SK-N-SH treated with all-trans-retinoic acid at 6 μM for 48 hours (cell line): ENCODE measurements at regions not wholly inside any gene's neighbourhood (a gene's known extent, or its start where the extent isn't known, plus 50 kb on each side); places are given as distances from the start of the nearest gene placed in this dataset.

Source experiments
- ATAC-seq: fragments of 200-7000 bp; cut with Tn5 transposase; 3 replicates; pipeline ENCODE4 v1.9.1; 2020; ENCODE audit warnings: mild to moderate bottlenecking, moderate library complexity
- ARNTL ChIP-seq: fragments of 450-650 bp; formaldehyde crosslinking; IDR thresholded peaks from 2 replicates; pipeline ENCODE4 v1.5.0; 2020; ENCODE audit warnings: low read depth, mild to moderate bottlenecking, moderate library complexity, borderline replicate concordance
- BACH2 ChIP-seq: fragments of 250-450 bp; sonication (Bioruptor Pico); IDR thresholded peaks from 2 replicates; pipeline ENCODE4 v1.9.0; 2021; ENCODE audit warnings: mild to moderate bottlenecking, borderline replicate concordance
- CREB5 ChIP-seq: fragments of 250-450 bp; sonication (Bioruptor Pico); IDR thresholded peaks from 2 replicates; pipeline ENCODE4 v1.5.1; 2020; ENCODE audit warnings: low read depth, mild to moderate bottlenecking, moderate library complexity
- CSDC2 ChIP-seq: fragments of 250-450 bp; sonication (Bioruptor Pico); IDR thresholded peaks from 2 replicates; pipeline ENCODE4 v1.5.0; 2020; ENCODE audit warnings: mild to moderate bottlenecking, moderate library complexity
- CSRNP3 ChIP-seq: fragments of 250-450 bp; sonication (Bioruptor Pico); IDR thresholded peaks from 2 replicates; pipeline ENCODE4 v1.5.1; 2021; ENCODE audit warnings: mild to moderate bottlenecking, moderate library complexity
- GLIS3 ChIP-seq: fragments of 250-450 bp; sonication (Bioruptor Pico); IDR thresholded peaks from 2 replicates; pipeline ENCODE4 v1.5.0; 2020; ENCODE audit warnings: mild to moderate bottlenecking, moderate library complexity
- ISL1 ChIP-seq: fragments of 250-450 bp; sonication (Bioruptor Pico); IDR thresholded peaks from 2 replicates; pipeline ENCODE4 v2.1.2; 2022; ENCODE audit warnings: mild to moderate bottlenecking, moderate library complexity
- OSR1 ChIP-seq: fragments of 250-450 bp; sonication (Bioruptor Pico); IDR thresholded peaks from 2 replicates; pipeline ENCODE4 v1.8.0; 2022; ENCODE audit warnings: moderate library complexity, mild to moderate bottlenecking, inconsistent platforms
- PATZ1 ChIP-seq: fragments of 250-450 bp; sonication (Bioruptor Pico); IDR thresholded peaks from 2 replicates; pipeline ENCODE4 v1.8.0; 2020; ENCODE audit warnings: mild to moderate bottlenecking, moderate library complexity, borderline replicate concordance
- POU6F1 ChIP-seq: fragments of 250-450 bp; sonication (Bioruptor Pico); IDR thresholded peaks from 2 replicates; pipeline ENCODE4 v1.8.0; 2021; ENCODE audit warnings: low read depth, mild to moderate bottlenecking, moderate library complexity, borderline replicate concordance
- PPARA ChIP-seq: fragments of 250-450 bp; sonication (Bioruptor Pico); IDR thresholded peaks from 2 replicates; pipeline ENCODE4 v1.5.0; 2020; ENCODE audit warnings: mild to moderate bottlenecking, borderline replicate concordance
- RARB ChIP-seq: fragments of 250-450 bp; sonication (Bioruptor Pico); IDR thresholded peaks from 2 replicates; pipeline ENCODE4 v1.8.0; 2021; ENCODE audit warnings: mild to moderate bottlenecking, moderate library complexity
- SNAI2 ChIP-seq: fragments of 250-450 bp; sonication (Bioruptor Pico); IDR thresholded peaks from 2 replicates; pipeline ENCODE4 v1.5.0; 2020; ENCODE audit warnings: mild to moderate bottlenecking, moderate library complexity
- TOX ChIP-seq: fragments of 250-450 bp; sonication (Bioruptor Pico); IDR thresholded peaks from 2 replicates; pipeline ENCODE4 v1.8.0; 2021; ENCODE audit warnings: mild to moderate bottlenecking, moderate library complexity, borderline replicate concordance
- TSHZ2 ChIP-seq: fragments of 250-450 bp; sonication (Bioruptor Pico); IDR thresholded peaks from 2 replicates; pipeline ENCODE4 v1.5.0; 2020; ENCODE audit warnings: mild to moderate bottlenecking, moderate library complexity
- ZC3H10 ChIP-seq: fragments of 250-450 bp; sonication (Bioruptor Pico); IDR thresholded peaks from 2 replicates; pipeline ENCODE4 v1.5.1; 2021; ENCODE audit warnings: mild to moderate bottlenecking, moderate library complexity
- ZFP3 ChIP-seq: fragments of 250-450 bp; sonication (Bioruptor Pico); IDR thresholded peaks from 2 replicates; pipeline ENCODE4 v1.5.0; 2020; ENCODE audit warnings: mild to moderate bottlenecking, moderate library complexity
- ZFP30 ChIP-seq: fragments of 450-650 bp; formaldehyde crosslinking; IDR thresholded peaks from 2 replicates; pipeline ENCODE4 v1.5.0; 2022; ENCODE audit warnings: mild to moderate bottlenecking, moderate library complexity
- ZNF70 ChIP-seq: fragments of 450-650 bp; formaldehyde crosslinking; IDR thresholded peaks from 2 replicates; pipeline ENCODE4 v1.5.0; 2020; ENCODE audit warnings: mild to moderate bottlenecking, moderate library complexity
- ZNF8 ChIP-seq: fragments of 450-650 bp; formaldehyde crosslinking; IDR thresholded peaks from 2 replicates; pipeline ENCODE4 v1.5.0; 2020; ENCODE audit warnings: mild to moderate bottlenecking, moderate library complexity

- TF ChIP-seq ZFP3 (CRISPR knock-in tag) (no peak), TSHZ2 (no peak), BACH2 (no peak), OSR1 (no peak)
- TF ChIP-seq, all 23 proteins: peak for 0
- ATAC-seq = peak; percentile 90
These were observed 63.6 kb downstream of the SPINK2 start for GRCh38 chr4:56757821-56758411.

- peak; percentile 80 for ATAC-seq
- TF ChIP-seq TSHZ2 (no peak), PATZ1 (CRISPR knock-in tag) (no peak), OSR1 (no peak), GLIS3 (CRISPR knock-in tag) (no peak), POU6F1 (no peak), ZNF8 (CRISPR knock-in tag) (no peak), CSRNP3 (no peak), ZNF70 (CRISPR knock-in tag) (no peak), ZFP3 (CRISPR knock-in tag) (no peak), CREB5 (CRISPR knock-in tag) (no peak), ARNTL (CRISPR knock-in tag) (no peak), TOX (CRISPR knock-in tag) (no peak), BACH2 (no peak), PPARA (CRISPR knock-in tag) (no peak), ISL1 (no peak), SNAI2 (CRISPR knock-in tag) (no peak), RARB (no peak), ZC3H10 (CRISPR knock-in tag) (no peak), ZFP30 (CRISPR knock-in tag) (no peak), CSDC2 (CRISPR knock-in tag) (no peak)
These were observed 64.2 kb downstream of the SPINK2 start for GRCh38 chr4:56757261-56757746.
